ENCODE measurements at regions not wholly inside any gene's neighbourhood (a gene's known extent, or its start where the extent isn't known, plus 50 kb on each side); places are given as distances from the start of the nearest gene placed in this dataset.

DNA sequence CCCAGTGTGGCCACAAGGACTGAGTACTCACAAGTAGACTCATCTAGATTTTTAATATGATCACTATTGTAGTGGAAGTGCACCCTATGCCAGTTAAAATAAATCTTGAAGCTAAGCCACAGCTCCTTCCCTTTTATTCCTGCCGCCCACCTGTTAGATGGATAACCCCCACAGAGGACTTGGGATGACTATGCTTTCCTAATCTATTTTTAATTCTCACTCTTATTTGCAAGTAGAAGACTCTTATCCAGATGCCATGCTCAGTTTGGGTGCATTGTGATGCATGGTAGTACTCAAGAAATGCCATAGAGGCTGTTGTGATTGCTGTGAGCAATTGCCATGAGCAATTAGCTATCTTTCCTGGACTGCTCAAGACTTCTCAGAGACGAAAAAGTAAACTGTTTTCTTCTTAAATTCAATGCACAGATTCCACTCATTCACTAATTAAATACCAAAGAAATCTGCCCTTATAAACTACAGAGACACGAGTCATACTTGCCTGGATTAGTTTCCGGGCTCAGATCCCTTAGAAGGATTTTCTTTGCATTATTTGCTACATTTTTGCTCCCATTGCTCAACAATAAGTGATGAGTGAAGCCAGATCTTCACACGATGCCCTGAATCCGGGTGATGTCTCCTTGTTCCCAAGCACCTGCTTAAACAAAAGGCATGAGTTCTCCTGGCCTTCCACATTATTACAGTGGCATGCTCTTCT, 472.1 kb downstream of the SOX2 start:
- Mint-ChIP-seq H3K36me3 (no peaks in the 10 kb centered on the region), H3K27me3 (no peaks in the 10 kb centered on the region), H3K4me3 (no peak overlapping the region), H3K27ac (no peak overlapping the region), H3K9me3 (peaks cover 0 to 12% (median 5%) of the 10 kb centered on the region in 11 donors), H3K4me1 (no peaks in the 10 kb centered on the region)
- no peak for ATAC-seq
- Histone ChIP-seq H3K9me3 (ENCODE audit: control insufficient read depth in 2 of 3, low read length in 3 of 3) (no peaks in the 10 kb centered on the region), H3K4me1 (ENCODE audit: control insufficient read depth in 2 of 2, insufficient read depth in 2 of 2, low read length in 2 of 2) (no peaks in the 10 kb centered on the region), H3K4me3 (ENCODE audit: low read length) (no peak overlapping the region), H3K36me3 (ENCODE audit: control insufficient read depth in 2 of 3, insufficient read depth in 3 of 3, low read length in 3 of 3) (no peaks in the 10 kb centered on the region), H3K27ac (ENCODE audit: low read depth, low read length) (no peak overlapping the region), H3K27me3 (ENCODE audit: control insufficient read depth in 2 of 2, insufficient read depth in 2 of 2, low read length in 2 of 2) (no peaks in the 10 kb centered on the region)
- intact Hi-C loops (cut with micrococcal nuclease) = no loop called here
- no peak for DNase-seq
- ChIA-PET POLR2A (no interaction called here), CTCF (no interaction called here)

DNA sequence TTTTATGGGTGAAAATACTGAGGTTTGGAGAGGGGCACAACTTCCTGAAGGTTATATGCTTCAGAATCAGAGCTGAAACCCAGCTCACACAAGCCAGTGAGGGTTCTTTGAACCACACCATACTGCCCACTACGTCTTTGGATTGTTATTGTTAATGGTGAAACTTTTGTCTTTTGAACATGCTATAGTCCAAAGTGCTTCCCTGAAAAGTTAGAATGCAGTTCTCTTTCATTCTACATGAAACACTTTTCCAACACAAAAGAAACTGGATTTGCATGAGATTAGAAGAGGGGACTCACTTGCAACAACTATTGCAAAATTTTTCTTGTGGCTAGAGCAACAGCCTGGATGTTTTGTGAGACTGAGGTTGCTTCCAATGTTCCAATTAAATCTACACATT, 473.6 kb downstream of the SOX2 start:
- Histone ChIP-seq H3K9me3 (ENCODE audit: control insufficient read depth in 2 of 3, low read length in 3 of 3) (no peaks in the 10 kb centered on the region), H3K27me3 (ENCODE audit: control insufficient read depth in 2 of 2, insufficient read depth in 2 of 2, low read length in 2 of 2) (no peaks in the 10 kb centered on the region), H3K4me1 (ENCODE audit: control insufficient read depth in 2 of 2, insufficient read depth in 2 of 2, low read length in 2 of 2) (no peaks in the 10 kb centered on the region), H3K36me3 (ENCODE audit: control insufficient read depth in 2 of 3, insufficient read depth in 3 of 3, low read length in 3 of 3) (no peaks in the 10 kb centered on the region), H3K27ac (ENCODE audit: low read depth, low read length) (no peak overlapping the region), H3K4me3 (ENCODE audit: low read length) (no peak overlapping the region)
- no peaks in the 10 kb centered on the region for H3K36me3 Mint-ChIP-seq
- intact Hi-C loops (cut with micrococcal nuclease) = no loop called here
- H3K27ac Mint-ChIP-seq = no peak overlapping the region
- H3K4me3 Mint-ChIP-seq = no peak overlapping the region
- no peak for ATAC-seq
- H3K27me3 Mint-ChIP-seq = peaks cover 0 to 2% (median 0%) of the 10 kb centered on the region in 5 donors
- no peak for DNase-seq
- peaks cover 0 to 12% (median 5%) of the 10 kb centered on the region in 11 donors for H3K9me3 Mint-ChIP-seq
- ChIA-PET CTCF (no interaction called here), POLR2A (no interaction called here)
- H3K4me1 Mint-ChIP-seq = no peaks in the 10 kb centered on the region

DNA sequence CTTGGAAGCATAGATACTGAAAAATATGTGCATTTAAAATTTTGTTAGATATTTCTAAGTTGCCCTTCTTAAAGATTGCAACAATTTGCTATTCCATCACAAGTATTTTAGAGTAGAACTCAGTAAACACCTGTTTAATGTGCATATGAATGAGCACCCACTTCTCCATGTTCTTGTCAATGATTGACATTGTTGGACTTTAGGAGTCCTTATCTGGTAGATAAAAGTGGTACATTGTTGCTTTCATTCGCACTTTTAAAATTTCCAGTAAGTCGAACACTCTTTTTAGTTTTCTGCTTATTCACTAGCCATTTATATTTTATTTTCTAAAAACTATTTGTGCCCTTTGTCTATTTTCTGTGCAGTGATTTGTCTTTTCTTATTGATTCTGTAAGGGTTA, 478.3 kb downstream of the SOX2 start:
- Mint-ChIP-seq H3K27ac (no peak overlapping the region), H3K9me3 (peaks cover 0 to 17% (median 3%) of the 10 kb centered on the region in 11 donors), H3K36me3 (no peaks in the 10 kb centered on the region), H3K4me1 (no peaks in the 10 kb centered on the region), H3K27me3 (peaks cover 0 to 7% (median 0%) of the 10 kb centered on the region in 5 donors), H3K4me3 (no peak overlapping the region)
- no peaks in the 10 kb centered on the region for H3K9me3 ChIP-seq (ENCODE audit: control insufficient read depth in 2 of 3, low read length in 3 of 3)
- H3K36me3 ChIP-seq (ENCODE audit: control insufficient read depth in 2 of 3, insufficient read depth in 3 of 3, low read length in 3 of 3) = no peaks in the 10 kb centered on the region
- ChIA-PET CTCF (no interaction called here), POLR2A (no interaction called here)
- DNase-seq (no peak), ATAC-seq (no peak)
- H3K4me1 ChIP-seq (ENCODE audit: control insufficient read depth in 2 of 2, insufficient read depth in 2 of 2, low read length in 2 of 2) = no peaks in the 10 kb centered on the region
- intact Hi-C loops (cut with micrococcal nuclease) = no loop called here
- no peak overlapping the region for H3K4me3 ChIP-seq (ENCODE audit: low read length)
- H3K27me3 ChIP-seq (ENCODE audit: control insufficient read depth in 2 of 2, insufficient read depth in 2 of 2, low read length in 2 of 2) = no peaks in the 10 kb centered on the region
- H3K27ac ChIP-seq (ENCODE audit: low read depth, low read length) = no peak overlapping the region

DNA sequence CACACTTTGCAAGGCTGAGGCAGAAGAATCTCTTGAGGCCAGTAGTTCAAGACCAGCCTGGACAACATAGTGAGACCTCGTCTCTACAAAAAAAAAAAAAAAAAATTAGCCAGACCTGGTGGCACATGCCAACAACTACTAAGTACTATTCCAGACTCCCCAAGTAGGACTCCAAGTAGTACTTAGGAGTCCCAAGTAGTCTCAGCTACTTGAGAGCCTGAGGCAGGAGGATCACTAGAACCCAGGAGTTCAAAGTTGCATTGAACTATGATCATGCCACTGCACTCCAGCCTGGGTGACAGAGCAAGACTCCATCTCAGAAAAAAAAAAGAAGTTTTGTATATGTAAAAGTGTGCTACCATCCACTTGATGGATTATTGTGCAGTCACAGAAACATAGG, 486.6 kb downstream of the SOX2 start:
- H3K27me3 Mint-ChIP-seq = no peaks in the 10 kb centered on the region
- no peak overlapping the region for H3K27ac Mint-ChIP-seq
- Histone ChIP-seq H3K4me1 (ENCODE audit: control insufficient read depth in 2 of 2, insufficient read depth in 2 of 2, low read length in 2 of 2) (no peaks in the 10 kb centered on the region), H3K4me3 (ENCODE audit: low read length) (no peak overlapping the region), H3K27ac (ENCODE audit: low read depth, low read length) (no peak overlapping the region), H3K9me3 (ENCODE audit: control insufficient read depth in 2 of 3, low read length in 3 of 3) (no peaks in the 10 kb centered on the region), H3K36me3 (ENCODE audit: control insufficient read depth in 2 of 3, insufficient read depth in 3 of 3, low read length in 3 of 3) (no peaks in the 10 kb centered on the region), H3K27me3 (ENCODE audit: control insufficient read depth in 2 of 2, insufficient read depth in 2 of 2, low read length in 2 of 2) (no peaks in the 10 kb centered on the region)
- ChIA-PET POLR2A (no interaction called here), CTCF (no interaction called here)
- H3K36me3 Mint-ChIP-seq = no peaks in the 10 kb centered on the region
- DNase-seq = no peak
- H3K4me1 Mint-ChIP-seq = no peaks in the 10 kb centered on the region
- H3K9me3 Mint-ChIP-seq = peaks cover 0 to 10% (median 0%) of the 10 kb centered on the region in 11 donors
- H3K4me3 Mint-ChIP-seq = no peak overlapping the region
- intact Hi-C loops (cut with micrococcal nuclease) = no loop called here
- no peak for ATAC-seq

DNA sequence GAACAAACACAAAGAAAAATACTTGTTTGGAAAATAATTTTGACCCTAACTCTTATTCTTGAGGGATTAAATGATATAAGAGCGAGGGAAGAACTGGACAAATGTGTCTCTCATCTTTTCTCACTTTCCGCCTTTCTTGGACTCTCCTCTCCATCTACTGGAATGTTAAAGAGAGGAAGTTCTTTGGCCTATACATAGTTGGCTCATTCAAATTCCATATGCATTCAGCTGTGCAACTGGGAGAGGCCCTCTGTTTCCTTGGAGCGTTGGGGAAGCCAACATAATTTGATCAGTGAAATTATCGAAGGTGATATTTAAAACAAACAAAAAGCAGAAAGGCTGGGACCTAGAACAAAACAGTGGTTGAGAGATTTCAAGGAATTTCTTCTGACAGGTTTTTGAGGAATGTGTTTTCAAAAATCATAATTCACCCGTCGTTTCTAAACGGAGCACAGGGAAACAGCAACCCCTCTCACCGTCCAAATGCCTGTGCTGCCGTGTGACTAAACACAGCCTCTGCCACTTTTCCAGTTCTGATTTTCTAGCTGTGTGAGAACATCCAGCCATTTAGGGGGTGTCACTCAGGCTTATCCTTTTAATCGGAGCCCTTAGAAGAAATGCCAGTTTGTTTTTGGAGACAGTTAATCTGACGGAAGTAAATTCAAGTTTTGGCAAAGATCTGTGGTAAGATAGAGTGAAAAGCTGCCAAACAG, 489.9 kb downstream of the SOX2 start:
- intact Hi-C loops (cut with micrococcal nuclease) = no loop called here
- Mint-ChIP-seq H3K27me3 (no peaks in the 10 kb centered on the region), H3K36me3 (no peaks in the 10 kb centered on the region), H3K9me3 (peaks cover 0 to 10% (median 2%) of the 10 kb centered on the region in 11 donors), H3K27ac (no peak overlapping the region), H3K4me3 (no peak overlapping the region), H3K4me1 (no peaks in the 10 kb centered on the region)
- H3K4me1 ChIP-seq (ENCODE audit: control insufficient read depth in 2 of 2, insufficient read depth in 2 of 2, low read length in 2 of 2) = no peaks in the 10 kb centered on the region
- H3K27ac ChIP-seq (ENCODE audit: low read depth, low read length) = no peak overlapping the region
- POLR2A ChIA-PET = no interaction called here
- no peaks in the 10 kb centered on the region for H3K36me3 ChIP-seq (ENCODE audit: control insufficient read depth in 2 of 3, insufficient read depth in 3 of 3, low read length in 3 of 3)
- CTCF ChIA-PET = no interaction called here
- H3K4me3 ChIP-seq (ENCODE audit: low read length) = no peak overlapping the region
- no peaks in the 10 kb centered on the region for H3K27me3 ChIP-seq (ENCODE audit: control insufficient read depth in 2 of 2, insufficient read depth in 2 of 2, low read length in 2 of 2)
- no peaks in the 10 kb centered on the region for H3K9me3 ChIP-seq (ENCODE audit: control insufficient read depth in 2 of 3, low read length in 3 of 3)
- no peak for ATAC-seq
- no peak for DNase-seq

DNA sequence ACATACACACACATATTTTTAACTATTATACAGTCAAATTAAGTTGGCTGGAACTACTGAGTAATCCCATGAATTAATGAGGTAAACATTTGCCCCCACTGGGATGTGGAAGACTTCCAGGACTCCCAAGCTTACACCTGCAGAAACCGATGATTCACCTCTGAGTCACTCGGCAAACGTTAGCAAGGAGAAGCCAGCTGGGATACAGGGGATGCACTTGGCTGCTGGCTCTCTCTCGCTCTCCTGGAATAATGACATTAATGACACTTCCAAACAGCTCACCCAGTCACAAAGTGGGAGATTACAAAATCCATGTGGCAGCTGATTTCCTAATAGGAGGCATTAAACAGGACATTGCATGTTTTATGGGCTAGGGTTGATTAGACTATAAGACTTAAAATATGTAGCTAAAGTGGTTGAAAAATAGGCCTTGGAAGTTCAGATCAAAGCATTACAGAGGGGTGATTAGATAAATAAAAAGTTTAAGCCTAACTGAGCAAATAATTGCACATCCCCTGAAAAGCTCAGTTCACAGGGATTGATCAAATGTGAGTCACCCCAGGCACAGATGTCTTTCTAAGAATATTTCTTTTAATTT, 500.9 kb downstream of the SOX2 start:
- no peaks in the 10 kb centered on the region for H3K36me3 Mint-ChIP-seq
- no peaks in the 10 kb centered on the region for H3K4me1 Mint-ChIP-seq
- peaks cover 0 to 4% (median 0%) of the 10 kb centered on the region in 11 donors for H3K9me3 Mint-ChIP-seq
- H3K4me3 ChIP-seq (ENCODE audit: low read length) = no peak overlapping the region
- DNase-seq (no peak), ATAC-seq (no peak)
- H3K27me3 ChIP-seq (ENCODE audit: control insufficient read depth in 2 of 2, insufficient read depth in 2 of 2, low read length in 2 of 2) = no peaks in the 10 kb centered on the region
- no peaks in the 10 kb centered on the region for H3K4me1 ChIP-seq (ENCODE audit: control insufficient read depth in 2 of 2, insufficient read depth in 2 of 2, low read length in 2 of 2)
- H3K4me3 Mint-ChIP-seq = no peak overlapping the region
- H3K27ac Mint-ChIP-seq = no peak overlapping the region
- ChIA-PET POLR2A (no interaction called here), CTCF (no interaction called here)
- H3K9me3 ChIP-seq (ENCODE audit: control insufficient read depth in 2 of 3, low read length in 3 of 3) = no peaks in the 10 kb centered on the region
- no peaks in the 10 kb centered on the region for H3K36me3 ChIP-seq (ENCODE audit: control insufficient read depth in 2 of 3, insufficient read depth in 3 of 3, low read length in 3 of 3)
- intact Hi-C loops (cut with micrococcal nuclease) = no loop called here
- H3K27ac ChIP-seq (ENCODE audit: low read depth, low read length) = no peak overlapping the region
- peaks cover 0 to 5% (median 0%) of the 10 kb centered on the region in 5 donors for H3K27me3 Mint-ChIP-seq

DNA sequence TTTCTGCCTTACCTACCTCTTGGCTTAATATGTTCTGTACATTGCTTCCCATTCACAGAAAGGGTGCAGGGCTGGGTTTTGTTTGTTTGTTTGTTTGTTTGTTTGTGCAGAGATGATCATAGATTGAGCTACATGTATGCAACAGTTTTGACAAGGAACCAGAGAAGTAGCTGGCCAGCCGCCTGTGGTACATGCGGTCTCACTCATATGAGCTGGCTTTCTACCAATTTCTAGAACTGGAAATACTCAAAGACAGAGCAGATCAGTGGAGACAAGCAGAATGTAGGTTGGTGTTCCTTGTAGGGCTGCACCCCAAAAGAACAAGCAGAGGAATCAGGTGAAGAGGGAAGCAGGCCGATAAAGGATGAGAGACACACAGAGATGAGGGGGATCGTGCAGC, 502.7 kb downstream of the SOX2 start:
- intact Hi-C loops (cut with micrococcal nuclease) = no loop called here
- no peak for ATAC-seq
- Mint-ChIP-seq H3K27me3 (peaks cover 0 to 5% (median 0%) of the 10 kb centered on the region in 5 donors), H3K27ac (no peak overlapping the region), H3K4me1 (no peaks in the 10 kb centered on the region), H3K36me3 (no peaks in the 10 kb centered on the region), H3K4me3 (no peak overlapping the region), H3K9me3 (peaks cover 0 to 7% (median 0%) of the 10 kb centered on the region in 11 donors)
- ChIA-PET POLR2A (no interaction called here), CTCF (no interaction called here)
- Histone ChIP-seq H3K27me3 (ENCODE audit: control insufficient read depth in 2 of 2, insufficient read depth in 2 of 2, low read length in 2 of 2) (no peaks in the 10 kb centered on the region), H3K4me3 (ENCODE audit: low read length) (no peak overlapping the region), H3K4me1 (ENCODE audit: control insufficient read depth in 2 of 2, insufficient read depth in 2 of 2, low read length in 2 of 2) (no peaks in the 10 kb centered on the region), H3K36me3 (ENCODE audit: control insufficient read depth in 2 of 3, insufficient read depth in 3 of 3, low read length in 3 of 3) (no peaks in the 10 kb centered on the region), H3K27ac (ENCODE audit: low read depth, low read length) (no peak overlapping the region), H3K9me3 (ENCODE audit: control insufficient read depth in 2 of 3, low read length in 3 of 3) (no peaks in the 10 kb centered on the region)
- DNase-seq = no peak

Data from naive thymus-derived CD4-positive, alpha-beta T cell (primary cell).